GM23338 (cell line): ENCODE measurements at regions not wholly inside any gene's neighbourhood (a gene's known extent, or its start where the extent isn't known, plus 50 kb on each side); places are given as distances from the start of the nearest gene placed in this dataset.

ENCODE experiments used
- ATAC-seq: fragments of 200-7000 bp; cut with Tn5 transposase; 3 replicates; pipeline ENCODE4 v1.9.1; 2020
- DNase-seq: peaks from one replicate; pipeline ENCODE4 v3.0.0-alpha.2; 2015; ENCODE audit warnings: low spot score
- H2AFZ ChIP-seq: fragments of 200-600 bp; sonication (generic); 2 replicates; pipeline ENCODE4 v1.8.0; 2016; ENCODE audit warnings: antibody characterized with exemption, mild to moderate bottlenecking, moderate library complexity
- H3F3A ChIP-seq: fragments of 200-600 bp; sonication (generic); replicated peaks from 2 replicates; pipeline ENCODE4 v1.8.0; 2017; ENCODE audit warnings: antibody characterized with exemption, mixed run types, low read depth
- H3K27ac ChIP-seq: fragments of 200-600 bp; sonication (generic); 2 replicates; pipeline ENCODE4 v1.6.1; 2016; ENCODE audit warnings: low read depth
- H3K27me3 ChIP-seq: fragments of 200-600 bp; sonication (generic); 2 replicates; pipeline ENCODE4 v1.8.0; 2016; ENCODE audit warnings: mild to moderate bottlenecking, mixed run types, moderate library complexity; ENCODE audit not compliant: insufficient read depth
- H3K36me3 ChIP-seq: fragments of 200-600 bp; sonication (generic); 2 replicates; pipeline ENCODE4 v1.8.0; 2016; ENCODE audit warnings: mild to moderate bottlenecking; ENCODE audit not compliant: insufficient read depth
- H3K4me1 ChIP-seq: fragments of 200-600 bp; sonication (generic); 2 replicates; pipeline ENCODE4 v1.8.0; 2016; ENCODE audit warnings: mild to moderate bottlenecking, moderate library complexity; ENCODE audit not compliant: insufficient read depth
- H3K4me2 ChIP-seq: fragments of 200-600 bp; sonication (generic); 2 replicates; pipeline ENCODE4 v1.7.1; 2017; ENCODE audit warnings: mixed run types
- H3K4me3 ChIP-seq: fragments of 200-600 bp; sonication (generic); 2 replicates; pipeline ENCODE4 v1.6.1; 2016; ENCODE audit warnings: mixed run types
- H3K79me2 ChIP-seq: fragments of 200-600 bp; sonication (generic); replicated peaks from 2 replicates; pipeline ENCODE4 v1.8.0; 2017; ENCODE audit warnings: mild to moderate bottlenecking; ENCODE audit not compliant: insufficient read depth
- H3K9me2 ChIP-seq: fragments of 200-600 bp; sonication (generic); 2 replicates; pipeline ENCODE4 v1.8.0; 2017; ENCODE audit not compliant: insufficient read depth
- H4K20me1 ChIP-seq: fragments of 200-600 bp; sonication (generic); replicated peaks from 2 replicates; pipeline ENCODE4 v1.8.0; 2017; ENCODE audit warnings: mild to moderate bottlenecking; ENCODE audit not compliant: insufficient read depth
- H3K27ac Mint-ChIP-seq: 2 replicates; pipeline ENCODE4 v1.8.0; 2020; ENCODE audit warnings: inconsistent platforms, mild to moderate bottlenecking, moderate library complexity, mixed read lengths
- H3K27me3 Mint-ChIP-seq: 3 replicates; pipeline ENCODE4 v1.8.0; 2022; ENCODE audit warnings: low read depth, mild to moderate bottlenecking, moderate library complexity, mixed read lengths, inconsistent platforms; ENCODE audit not compliant: insufficient read depth, poor library complexity
- H3K36me3 Mint-ChIP-seq: 3 replicates; pipeline ENCODE4 v1.8.0; 2021; ENCODE audit warnings: low read depth, mild to moderate bottlenecking, inconsistent platforms, moderate library complexity, mixed read lengths
- H3K4me1 Mint-ChIP-seq: 3 replicates; pipeline ENCODE4 v1.8.0; 2020; ENCODE audit warnings: mild to moderate bottlenecking, inconsistent platforms, mixed read lengths
- H3K4me3 Mint-ChIP-seq: 3 replicates; pipeline ENCODE4 v1.8.0; 2021; ENCODE audit warnings: moderate library complexity, mild to moderate bottlenecking, inconsistent platforms, mixed read lengths
- H3K9me3 Mint-ChIP-seq: 3 replicates; pipeline ENCODE4 v1.8.0; 2020; ENCODE audit warnings: moderate library complexity, mild to moderate bottlenecking, inconsistent platforms, mixed read lengths
- CREB1 ChIP-seq: fragments of 250-450 bp; sonication (Bioruptor Pico); IDR thresholded peaks from 2 replicates; pipeline ENCODE4 v1.5.0; 2020; ENCODE audit warnings: low read depth, mild to moderate bottlenecking, moderate library complexity
- CTCF ChIP-seq, 2 experiments: fragments of 200-600 bp in 1 of 2; sonication (generic) in 1 of 2; conservative IDR thresholded peaks; 2 replicates each; pipeline versions ENCODE4 v1.5.1 to v1.6.1; 2016 to 2017; ENCODE audit warnings: antibody characterized with exemption in 2 of 2, low read depth in 2 of 2, mild to moderate bottlenecking in 2 of 2, moderate library complexity in 1 of 2
- ETS1 ChIP-seq: IDR thresholded peaks from 2 replicates; pipeline ENCODE4 v1.6.1; 2016; ENCODE audit warnings: antibody characterized with exemption
- EZH2 ChIP-seq: fragments of 200-600 bp; sonication (generic); IDR thresholded peaks from one replicate; pipeline ENCODE4 v1.8.0; 2017; ENCODE audit warnings: antibody characterized with exemption, mild to moderate bottlenecking, low read depth; ENCODE audit not compliant: unreplicated experiment
- STAT1 ChIP-seq: IDR thresholded peaks from one replicate; pipeline ENCODE4 v1.6.1; 2016; ENCODE audit warnings: antibody characterized with exemption; ENCODE audit not compliant: unreplicated experiment
- ZNF462 ChIP-seq: fragments of 250-450 bp; sonication (Bioruptor Pico); IDR thresholded peaks from 2 replicates; pipeline ENCODE4 v1.5.0; 2020; ENCODE audit warnings: mild to moderate bottlenecking, moderate library complexity

- TF ChIP-seq EZH2 (no peak), ZNF462 (CRISPR knock-in tag) (no peak), CREB1 (no peak)
Measured at GRCh38 chr5:23012842-23013241, 159.7 kb upstream of the CDH12 start (continued).

GRCh38 chr5:23007762-23008161 is 154.6 kb upstream of the CDH12 start:
- Histone ChIP-seq H3K4me2 (no peak overlapping the region), H3K4me1 (no peaks in the 10 kb centered on the region), H3K79me2 (no peaks in the 10 kb centered on the region), H3K27me3 (no peaks in the 10 kb centered on the region), H3K36me3 (no peaks in the 10 kb centered on the region), H3K4me3 (no peak overlapping the region), H4K20me1 (no peaks in the 10 kb centered on the region), H3K9me2 (no peaks in the 10 kb centered on the region), H3K27ac (no peak overlapping the region), H3F3A (no peaks in the 10 kb centered on the region), H2AFZ (no peak overlapping the region)
- Mint-ChIP-seq H3K36me3 (no peaks in the 10 kb centered on the region), H3K27ac (no peak overlapping the region), H3K4me3 (no peak overlapping the region), H3K4me1 (no peaks in the 10 kb centered on the region), H3K27me3 (peaks cover 3% of the 10 kb centered on the region), H3K9me3 (no peaks in the 10 kb centered on the region)
- no peak for TF ChIP-seq STAT1
- no peak for TF ChIP-seq ETS1
- TF ChIP-seq CTCF (conservative IDR thresholded peaks at IDR 0.05; ENCODE audit: low read depth in 2 of 2): no peak
- no peak for TF ChIP-seq EZH2
- no peak for ATAC-seq
- DNase-seq: no peak
